ENCODE measurements at regions not wholly inside any gene's neighbourhood (a gene's known extent, or its start where the extent isn't known, plus 50 kb on each side); places are given as distances from the start of the nearest gene placed in this dataset.

DNA sequence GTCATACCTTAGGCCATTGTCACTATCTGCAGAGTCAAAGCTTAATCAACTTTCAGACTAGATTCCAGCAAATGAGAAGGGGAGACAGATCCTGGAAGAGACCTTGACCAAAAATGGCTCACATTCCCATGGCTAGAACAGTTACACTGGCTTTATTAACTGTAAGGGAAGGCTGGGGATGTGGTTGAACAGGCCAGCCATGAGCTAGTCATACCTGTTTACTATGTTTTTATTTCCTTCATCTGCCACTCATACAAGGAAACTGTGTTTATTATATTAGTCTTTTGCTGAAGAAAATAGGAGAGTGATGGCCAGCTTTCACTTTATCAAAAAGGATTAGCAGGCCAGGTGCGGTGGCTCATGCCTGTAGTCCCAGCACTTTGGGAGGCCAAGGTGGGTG lies 319.7 kb downstream of the RAPGEF2 start:
- TF ChIP-seq SIN3A (IDR thresholded peaks at IDR 0.05; ENCODE audit: borderline replicate concordance, insufficient read depth, low read depth, low read length) (no peak), POLR2AphosphoS5 (IDR thresholded peaks at IDR 0.05; ENCODE audit: low read depth, low read length) (no peak), TCF7L2 (IDR thresholded peaks at IDR 0.05; ENCODE audit: low read depth, low read length) (no peak)
- TF ChIP-seq, protein P1, sequence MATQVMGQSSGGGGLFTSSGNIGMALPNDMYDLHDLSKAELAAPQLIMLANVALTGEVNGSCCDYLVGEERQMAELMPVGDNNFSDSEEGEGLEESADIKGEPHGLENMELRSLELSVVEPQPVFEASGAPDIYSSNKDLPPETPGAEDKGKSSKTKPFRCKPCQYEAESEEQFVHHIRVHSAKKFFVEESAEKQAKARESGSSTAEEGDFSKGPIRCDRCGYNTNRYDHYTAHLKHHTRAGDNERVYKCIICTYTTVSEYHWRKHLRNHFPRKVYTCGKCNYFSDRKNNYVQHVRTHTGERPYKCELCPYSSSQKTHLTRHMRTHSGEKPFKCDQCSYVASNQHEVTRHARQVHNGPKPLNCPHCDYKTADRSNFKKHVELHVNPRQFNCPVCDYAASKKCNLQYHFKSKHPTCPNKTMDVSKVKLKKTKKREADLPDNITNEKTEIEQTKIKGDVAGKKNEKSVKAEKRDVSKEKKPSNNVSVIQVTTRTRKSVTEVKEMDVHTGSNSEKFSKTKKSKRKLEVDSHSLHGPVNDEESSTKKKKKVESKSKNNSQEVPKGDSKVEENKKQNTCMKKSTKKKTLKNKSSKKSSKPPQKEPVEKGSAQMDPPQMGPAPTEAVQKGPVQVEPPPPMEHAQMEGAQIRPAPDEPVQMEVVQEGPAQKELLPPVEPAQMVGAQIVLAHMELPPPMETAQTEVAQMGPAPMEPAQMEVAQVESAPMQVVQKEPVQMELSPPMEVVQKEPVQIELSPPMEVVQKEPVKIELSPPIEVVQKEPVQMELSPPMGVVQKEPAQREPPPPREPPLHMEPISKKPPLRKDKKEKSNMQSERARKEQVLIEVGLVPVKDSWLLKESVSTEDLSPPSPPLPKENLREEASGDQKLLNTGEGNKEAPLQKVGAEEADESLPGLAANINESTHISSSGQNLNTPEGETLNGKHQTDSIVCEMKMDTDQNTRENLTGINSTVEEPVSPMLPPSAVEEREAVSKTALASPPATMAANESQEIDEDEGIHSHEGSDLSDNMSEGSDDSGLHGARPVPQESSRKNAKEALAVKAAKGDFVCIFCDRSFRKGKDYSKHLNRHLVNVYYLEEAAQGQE (IDR thresholded peaks at IDR 0.05; ENCODE audit: insufficient read depth in 1 of 2, low read depth in 2 of 2, low read length in 1 of 2) = no peak
- TF ChIP-seq, protein P2, sequence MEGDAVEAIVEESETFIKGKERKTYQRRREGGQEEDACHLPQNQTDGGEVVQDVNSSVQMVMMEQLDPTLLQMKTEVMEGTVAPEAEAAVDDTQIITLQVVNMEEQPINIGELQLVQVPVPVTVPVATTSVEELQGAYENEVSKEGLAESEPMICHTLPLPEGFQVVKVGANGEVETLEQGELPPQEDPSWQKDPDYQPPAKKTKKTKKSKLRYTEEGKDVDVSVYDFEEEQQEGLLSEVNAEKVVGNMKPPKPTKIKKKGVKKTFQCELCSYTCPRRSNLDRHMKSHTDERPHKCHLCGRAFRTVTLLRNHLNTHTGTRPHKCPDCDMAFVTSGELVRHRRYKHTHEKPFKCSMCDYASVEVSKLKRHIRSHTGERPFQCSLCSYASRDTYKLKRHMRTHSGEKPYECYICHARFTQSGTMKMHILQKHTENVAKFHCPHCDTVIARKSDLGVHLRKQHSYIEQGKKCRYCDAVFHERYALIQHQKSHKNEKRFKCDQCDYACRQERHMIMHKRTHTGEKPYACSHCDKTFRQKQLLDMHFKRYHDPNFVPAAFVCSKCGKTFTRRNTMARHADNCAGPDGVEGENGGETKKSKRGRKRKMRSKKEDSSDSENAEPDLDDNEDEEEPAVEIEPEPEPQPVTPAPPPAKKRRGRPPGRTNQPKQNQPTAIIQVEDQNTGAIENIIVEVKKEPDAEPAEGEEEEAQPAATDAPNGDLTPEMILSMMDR (IDR thresholded peaks at IDR 0.05) = no peak
- DNase-seq (ENCODE audit: low read depth, low spot score) = no peak
- intact Hi-C loops (cut with micrococcal nuclease; ENCODE audit: unreplicated experiment) = no loop called here
- no peak for ATAC-seq
- BruUV-seq (replicated peaks) = no TSS peak
- in situ Hi-C loops (cut with HindIII; ENCODE audit: low pct_unique_long_range_greater_than_20kb, low sequenced_read_pairs) = no loop called here
- H3K27me3 ChIP-seq (ENCODE audit: control insufficient read depth, insufficient read depth, low read length) = no peaks in the 10 kb centered on the region
- no peaks in the 10 kb centered on the region for H3K36me3 ChIP-seq (ENCODE audit: control insufficient read depth, insufficient read depth, low read length)
- CTCF ChIA-PET = no interaction called here
- H3K4me3 ChIP-seq (ENCODE audit: low read depth in 2 of 2, low read length in 2 of 2) = no peak overlapping the region
- H3K4me1 ChIP-seq (ENCODE audit: control insufficient read depth, insufficient read depth, low read length) = no peaks in the 10 kb centered on the region
- H3K9me3 ChIP-seq (ENCODE audit: control insufficient read depth, insufficient read depth, low read depth, low read length) = no peaks in the 10 kb centered on the region
- POLR2A ChIA-PET = no interaction called here
- H3K27ac ChIP-seq (ENCODE audit: low read length) = no peak overlapping the region

DNA sequence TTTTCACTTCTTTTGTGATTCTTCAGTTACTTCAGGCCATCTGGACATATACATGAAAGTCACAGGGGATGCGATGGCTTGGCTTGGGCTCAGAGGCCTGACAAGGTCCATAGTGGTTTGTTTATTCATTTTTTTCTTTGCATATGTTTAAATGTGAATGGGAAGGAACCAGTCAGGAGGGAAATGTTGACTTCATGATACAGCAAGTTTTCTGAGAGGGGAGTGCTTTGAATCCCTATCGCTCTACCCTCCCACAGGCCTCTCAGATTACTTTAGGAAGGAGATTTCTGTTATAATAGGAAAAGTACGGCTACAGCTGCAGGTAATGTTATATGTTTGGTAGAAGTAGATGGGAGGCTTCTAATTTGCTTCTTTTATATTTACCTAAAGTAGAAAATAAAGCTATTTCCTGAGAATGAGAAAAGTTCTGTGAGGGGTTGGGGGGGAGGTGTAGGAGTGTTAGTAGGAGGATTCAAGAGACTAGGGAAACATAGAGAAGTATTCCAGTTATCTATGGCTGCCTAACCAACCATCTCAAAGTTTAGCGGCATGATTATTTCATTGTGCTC lies 322.9 kb downstream of the RAPGEF2 start:
- intact Hi-C loops (cut with micrococcal nuclease; ENCODE audit: unreplicated experiment) (no loop called here), in situ Hi-C loops (cut with HindIII; ENCODE audit: low pct_unique_long_range_greater_than_20kb, low sequenced_read_pairs) (no loop called here)
- ChIA-PET CTCF (no interaction called here), POLR2A (no interaction called here)
- Histone ChIP-seq H3K36me3 (ENCODE audit: control insufficient read depth, insufficient read depth, low read length) (no peaks in the 10 kb centered on the region), H3K27me3 (ENCODE audit: control insufficient read depth, insufficient read depth, low read length) (no peaks in the 10 kb centered on the region), H3K9me3 (ENCODE audit: control insufficient read depth, insufficient read depth, low read depth, low read length) (no peaks in the 10 kb centered on the region), H3K4me1 (ENCODE audit: control insufficient read depth, insufficient read depth, low read length) (no peaks in the 10 kb centered on the region), H3K27ac (ENCODE audit: low read length) (no peak overlapping the region), H3K4me3 (ENCODE audit: low read depth in 2 of 2, low read length in 2 of 2) (no peak overlapping the region)
- no peak for DNase-seq (ENCODE audit: low read depth, low spot score)
- no TSS peak for BruUV-seq (replicated peaks)
- no peak for ATAC-seq
- TF ChIP-seq, protein P2 (IDR thresholded peaks at IDR 0.05) = no peak
- TF ChIP-seq TCF7L2 (IDR thresholded peaks at IDR 0.05; ENCODE audit: low read depth, low read length) (no peak), POLR2AphosphoS5 (IDR thresholded peaks at IDR 0.05; ENCODE audit: low read depth, low read length) (no peak), SIN3A (IDR thresholded peaks at IDR 0.05; ENCODE audit: borderline replicate concordance, insufficient read depth, low read depth, low read length) (no peak)
- TF ChIP-seq, protein P1 (IDR thresholded peaks at IDR 0.05; ENCODE audit: insufficient read depth in 1 of 2, low read depth in 2 of 2, low read length in 1 of 2) = no peak

Data from Panc1 (cell line).